MM.1S (cell line): ENCODE measurements at regions not wholly inside any gene's neighbourhood (a gene's known extent, or its start where the extent isn't known, plus 50 kb on each side); places are given as distances from the start of the nearest gene placed in this dataset.

Experiments
- DNase-seq: peaks from one replicate; pipeline ENCODE4 v3.0.0-alpha.2; 2015
- H2AFZ ChIP-seq: fragments of 300-600 bp; sonication (generic); 2 replicates; pipeline ENCODE4 v1.6.0; 2016; ENCODE audit warnings: antibody characterized with exemption, low read length
- H3F3A ChIP-seq: fragments of 300-600 bp; sonication (generic); 2 replicates; pipeline ENCODE4 v1.6.1; 2016; ENCODE audit warnings: mild to moderate bottlenecking, antibody characterized with exemption, low read length, moderate library complexity, mixed read lengths; ENCODE audit not compliant: insufficient read depth
- H3K27ac ChIP-seq: fragments of 300-600 bp; sonication (generic); 2 replicates; pipeline ENCODE4 v1.5.1; 2016; ENCODE audit warnings: mild to moderate bottlenecking, low read length
- H3K27me3 ChIP-seq: fragments of 300-600 bp; sonication (generic); replicated peaks from 2 replicates; pipeline ENCODE4 v1.6.0; 2016; ENCODE audit warnings: low read length; ENCODE audit not compliant: insufficient read depth
- H3K36me3 ChIP-seq: fragments of 300-600 bp; sonication (generic); replicated peaks from 2 replicates; pipeline ENCODE4 v1.6.1; 2016; ENCODE audit warnings: mild to moderate bottlenecking, low read length, mixed read lengths; ENCODE audit not compliant: insufficient read depth
- H3K4me1 ChIP-seq: fragments of 300-600 bp; sonication (generic); 2 replicates; pipeline ENCODE4 v1.6.1; 2016; ENCODE audit warnings: low read length, mixed read lengths
- H3K4me2 ChIP-seq: fragments of 300-600 bp; sonication (generic); 2 replicates; pipeline ENCODE4 v1.6.0; 2016; ENCODE audit warnings: low read depth, low read length
- H3K4me3 ChIP-seq: fragments of 300-600 bp; sonication (generic); 2 replicates; pipeline ENCODE4 v1.5.1; 2016; ENCODE audit warnings: low read length, mixed read lengths
- H3K79me2 ChIP-seq: fragments of 300-600 bp; sonication (generic); 2 replicates; pipeline ENCODE4 v1.6.1; 2016; ENCODE audit warnings: mixed run types, low read length, mixed read lengths
- H3K9ac ChIP-seq: fragments of 300-600 bp; sonication (generic); 2 replicates; pipeline ENCODE4 v1.6.1; 2016; ENCODE audit warnings: low read length, mixed read lengths
- H3K9me2 ChIP-seq: fragments of 300-600 bp; sonication (generic); replicated peaks from 2 replicates; pipeline ENCODE4 v1.6.1; 2016; ENCODE audit warnings: mild to moderate bottlenecking, low read length, mixed read lengths; ENCODE audit not compliant: insufficient read depth
- H3K9me3 ChIP-seq: fragments of 300-600 bp; sonication (generic); replicated peaks from 2 replicates; pipeline ENCODE4 v1.6.1; 2016; ENCODE audit warnings: mild to moderate bottlenecking, low read length, mixed read lengths; ENCODE audit not compliant: insufficient read depth
- H4K20me1 ChIP-seq: fragments of 300-600 bp; sonication (generic); 2 replicates; pipeline ENCODE4 v1.6.1; 2016; ENCODE audit warnings: mild to moderate bottlenecking, low read length, moderate library complexity, mixed read lengths; ENCODE audit not compliant: insufficient read depth
- CTCF ChIP-seq: fragments of 300-600 bp; sonication (generic); IDR thresholded peaks from 2 replicates; pipeline ENCODE4 v1.5.1; 2016; ENCODE audit warnings: antibody characterized with exemption, low read length, mixed read lengths
- EZH2 ChIP-seq: fragments of 300-600 bp; sonication (generic); optimal IDR thresholded peaks from 2 replicates; pipeline ENCODE3; 2017; ENCODE audit warnings: low read depth, mild to moderate bottlenecking, antibody characterized with exemption, low read length, mixed read lengths
- EZH2phosphoT487 ChIP-seq: fragments of 300-600 bp; sonication (generic); IDR thresholded peaks from 2 replicates; pipeline ENCODE4 v1.6.1; 2018; ENCODE audit warnings: antibody characterized with exemption, low read length

- no peak for DNase-seq
- no peak overlapping the region for H3K4me3 ChIP-seq
- no peak overlapping the region; the same call in 1 of the 2 replicates for H3K27ac ChIP-seq
- 0 out of 2 replicates have a peak, but pooled peaks cover 5% of the 10 kb centered on the region for H3F3A ChIP-seq
- H3K27me3 ChIP-seq, result no peaks in the 10 kb centered on the region
- peaks cover 46% of the 10 kb centered on the region for H3K4me1 ChIP-seq
- no peak overlapping the region for H2AFZ ChIP-seq
- H3K79me2 ChIP-seq, result no peaks in the 10 kb centered on the region
- H3K9me2 ChIP-seq, result no peaks in the 10 kb centered on the region
- H3K9ac ChIP-seq, result no peak overlapping the region
- no peaks in the 10 kb centered on the region for H3K36me3 ChIP-seq
- TF ChIP-seq EZH2, result no peak
- no peak for TF ChIP-seq CTCF
- no peak for TF ChIP-seq EZH2phosphoT487
- no peaks in the 10 kb centered on the region for H3K9me3 ChIP-seq
- H3K4me2 ChIP-seq, result no peak overlapping the region
- no peaks in the 10 kb centered on the region for H4K20me1 ChIP-seq
Measured at GRCh38 chr11:34825670-34826383, 90.4 kb downstream of the APIP start.

GRCh38 chr11:34825315-34825669 is 90.9 kb downstream of the APIP start:
- DNase-seq, result no peak
- no peak overlapping the region for H3K9ac ChIP-seq
- H3K79me2 ChIP-seq, result no peaks in the 10 kb centered on the region
- 0 out of 2 replicates have a peak, but pooled peaks cover 8% of the 10 kb centered on the region for H3F3A ChIP-seq
- H3K27me3 ChIP-seq, result no peaks in the 10 kb centered on the region
- H3K36me3 ChIP-seq, result no peaks in the 10 kb centered on the region
- peaks cover 49% of the 10 kb centered on the region for H3K4me1 ChIP-seq
- TF ChIP-seq EZH2 (no peak), EZH2phosphoT487 (no peak), CTCF (no peak)
- no peaks in the 10 kb centered on the region for H4K20me1 ChIP-seq
- H2AFZ ChIP-seq, result no peak overlapping the region
- no peak overlapping the region for H3K4me2 ChIP-seq
- H3K9me3 ChIP-seq, result no peaks in the 10 kb centered on the region
- no peaks in the 10 kb centered on the region for H3K9me2 ChIP-seq
- H3K4me3 ChIP-seq, result no peak overlapping the region
- H3K27ac ChIP-seq, result no peak overlapping the region

- no peak for TF ChIP-seq CTCF
- no peak for TF ChIP-seq EZH2
- TF ChIP-seq EZH2phosphoT487, result no peak
- 0 out of 2 replicates have a peak, but pooled peaks cover 8% of the 10 kb centered on the region for H3F3A ChIP-seq
- H3K4me2 ChIP-seq, result no peak overlapping the region
- no peaks in the 10 kb centered on the region for H3K79me2 ChIP-seq
- H3K9me2 ChIP-seq, result no peaks in the 10 kb centered on the region
- no peak overlapping the region for H3K9ac ChIP-seq
- no peaks in the 10 kb centered on the region for H4K20me1 ChIP-seq
- no peak overlapping the region for H3K4me3 ChIP-seq
- no peaks in the 10 kb centered on the region for H3K9me3 ChIP-seq
- H2AFZ ChIP-seq, result no peak overlapping the region
- H3K4me1 ChIP-seq, result peaks cover 51% of the 10 kb centered on the region
- no peaks in the 10 kb centered on the region for H3K27me3 ChIP-seq
- H3K36me3 ChIP-seq, result no peaks in the 10 kb centered on the region
- DNase-seq, result no peak
- no peak overlapping the region for H3K27ac ChIP-seq
Measured at GRCh38 chr11:34824425-34824824, 91.8 kb downstream of the APIP start.
